Progenitor cell of endocrine pancreas (in vitro differentiated cells): ENCODE measurements at regions not wholly inside any gene's neighbourhood (a gene's known extent, or its start where the extent isn't known, plus 50 kb on each side); places are given as distances from the start of the nearest gene placed in this dataset.

Experiments used
- DNase-seq: peaks from one replicate; pipeline ENCODE4 v3.0.0; 2021; ENCODE audit warnings: low spot score; ENCODE audit not compliant: unreplicated experiment
- H3K27ac Mint-ChIP-seq: 2 replicates; pipeline ENCODE4 v1.8.0; 2021; ENCODE audit warnings: mild to moderate bottlenecking, moderate library complexity, mixed read lengths
- H3K27me3 Mint-ChIP-seq: 2 replicates; pipeline ENCODE4 v1.8.0; 2021; ENCODE audit warnings: mixed read lengths
- H3K36me3 Mint-ChIP-seq: 2 replicates; pipeline ENCODE4 v1.8.0; 2022; ENCODE audit warnings: mixed read lengths; ENCODE audit not compliant: insufficient read depth
- H3K4me1 Mint-ChIP-seq: 2 replicates; pipeline ENCODE4 v1.8.0; 2021; ENCODE audit warnings: low read depth, mixed read lengths
- H3K4me3 Mint-ChIP-seq: 2 replicates; pipeline ENCODE4 v1.8.0; 2021; ENCODE audit warnings: low read depth, mild to moderate bottlenecking, moderate library complexity, mixed read lengths
- H3K9me3 Mint-ChIP-seq: 2 replicates; pipeline ENCODE4 v1.8.0; 2021; ENCODE audit warnings: low read depth, mixed read lengths
- TF ChIP-seq, protein P1 (sequence below): fragments of 200-600 bp; sonication (generic); IDR thresholded peaks from one replicate; pipeline ENCODE4 v1.5.0; 2021; ENCODE audit warnings: antibody characterized with exemption, mild to moderate bottlenecking; ENCODE audit not compliant: unreplicated experiment

GRCh38 chr2:76316691-76317090 is 606.0 kb upstream of the GCFC2 start:
- Mint-ChIP-seq H3K27me3 (no peaks in the 10 kb centered on the region), H3K4me1 (peaks cover 12% of the 10 kb centered on the region), H3K4me3 (no peak overlapping the region), H3K9me3 (peaks cover 4% of the 10 kb centered on the region), H3K36me3 (no peaks in the 10 kb centered on the region), H3K27ac (no peak overlapping the region)
- no peak for DNase-seq
- TF ChIP-seq, protein P1, sequence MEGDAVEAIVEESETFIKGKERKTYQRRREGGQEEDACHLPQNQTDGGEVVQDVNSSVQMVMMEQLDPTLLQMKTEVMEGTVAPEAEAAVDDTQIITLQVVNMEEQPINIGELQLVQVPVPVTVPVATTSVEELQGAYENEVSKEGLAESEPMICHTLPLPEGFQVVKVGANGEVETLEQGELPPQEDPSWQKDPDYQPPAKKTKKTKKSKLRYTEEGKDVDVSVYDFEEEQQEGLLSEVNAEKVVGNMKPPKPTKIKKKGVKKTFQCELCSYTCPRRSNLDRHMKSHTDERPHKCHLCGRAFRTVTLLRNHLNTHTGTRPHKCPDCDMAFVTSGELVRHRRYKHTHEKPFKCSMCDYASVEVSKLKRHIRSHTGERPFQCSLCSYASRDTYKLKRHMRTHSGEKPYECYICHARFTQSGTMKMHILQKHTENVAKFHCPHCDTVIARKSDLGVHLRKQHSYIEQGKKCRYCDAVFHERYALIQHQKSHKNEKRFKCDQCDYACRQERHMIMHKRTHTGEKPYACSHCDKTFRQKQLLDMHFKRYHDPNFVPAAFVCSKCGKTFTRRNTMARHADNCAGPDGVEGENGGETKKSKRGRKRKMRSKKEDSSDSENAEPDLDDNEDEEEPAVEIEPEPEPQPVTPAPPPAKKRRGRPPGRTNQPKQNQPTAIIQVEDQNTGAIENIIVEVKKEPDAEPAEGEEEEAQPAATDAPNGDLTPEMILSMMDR = no peak

DNA sequence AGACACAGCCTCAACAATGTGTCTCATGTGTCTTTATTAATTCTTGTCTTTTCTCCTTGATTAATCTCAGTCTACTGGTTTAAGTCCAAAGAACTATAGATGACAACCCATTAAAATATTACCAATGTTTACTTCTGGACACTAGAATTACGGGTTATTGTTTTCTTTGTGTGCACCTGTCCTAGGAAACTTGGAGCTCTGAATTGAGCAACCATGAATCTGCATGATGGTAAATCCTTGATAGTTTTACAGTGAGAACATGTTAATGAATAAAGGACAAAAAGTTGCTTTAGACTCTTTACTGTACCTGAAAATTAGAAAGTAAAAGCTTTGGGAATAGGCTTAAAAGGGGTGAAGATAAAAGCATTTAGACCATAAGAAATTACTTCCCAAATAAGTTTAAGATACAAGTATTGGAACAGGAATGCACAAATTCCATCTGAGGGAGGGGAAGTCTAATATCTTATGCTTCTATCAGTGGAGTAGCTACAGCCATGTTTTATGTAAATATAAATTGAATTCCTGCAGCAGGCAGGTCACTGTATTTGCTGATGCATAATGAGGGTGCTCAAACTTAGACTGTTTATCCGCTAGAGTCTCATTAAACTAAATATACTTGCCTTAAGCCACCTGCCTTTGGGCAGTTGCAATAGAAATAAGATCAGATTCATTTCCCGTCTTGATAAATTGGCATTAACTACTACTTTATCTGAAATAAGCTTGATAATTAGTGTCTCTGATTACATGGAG is 603.7 kb upstream of the GCFC2 start:
- no peaks in the 10 kb centered on the region for H3K36me3 Mint-ChIP-seq
- no peak overlapping the region for H3K27ac Mint-ChIP-seq
- DNase-seq = no peak

DNA sequence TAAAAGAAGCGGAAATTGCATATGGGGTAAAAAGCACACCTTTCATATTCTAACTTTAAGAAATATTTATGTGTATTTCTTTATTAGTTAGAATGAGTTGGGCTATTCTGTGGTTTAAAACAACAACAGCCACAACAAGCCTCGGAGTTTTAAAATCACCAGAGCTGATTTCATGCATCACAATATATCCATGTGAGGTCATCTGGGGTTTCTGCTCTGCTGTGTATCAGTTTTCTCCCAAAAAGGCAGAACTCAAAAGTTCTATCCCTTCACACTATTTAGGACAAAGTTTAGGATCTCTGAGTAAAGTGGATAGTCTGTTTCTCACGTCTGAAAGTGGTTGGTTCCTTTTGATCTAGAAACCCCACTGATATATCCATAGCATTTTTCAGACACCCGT is 601.5 kb upstream of the GCFC2 start:
- Mint-ChIP-seq H3K9me3 (peaks cover 3% of the 10 kb centered on the region), H3K4me3 (no peak overlapping the region), H3K36me3 (no peaks in the 10 kb centered on the region), H3K27ac (no peak overlapping the region), H3K27me3 (no peaks in the 10 kb centered on the region), H3K4me1 (peaks cover 18% of the 10 kb centered on the region)
- DNase-seq = no peak
- TF ChIP-seq, protein P1 = no peak

More for the DNA sequence above, 603.7 kb upstream of the GCFC2 start:
- H3K9me3 Mint-ChIP-seq = peaks cover 3% of the 10 kb centered on the region
- TF ChIP-seq, protein P1 = no peak
- peaks cover 18% of the 10 kb centered on the region for H3K4me1 Mint-ChIP-seq
- H3K4me3 Mint-ChIP-seq = no peak overlapping the region
- no peaks in the 10 kb centered on the region for H3K27me3 Mint-ChIP-seq

- DNase-seq = no peak
- Mint-ChIP-seq H3K27me3 (no peaks in the 10 kb centered on the region), H3K4me1 (peaks cover 16% of the 10 kb centered on the region), H3K4me3 (no peak overlapping the region), H3K9me3 (peaks cover 3% of the 10 kb centered on the region), H3K27ac (no peak overlapping the region), H3K36me3 (no peaks in the 10 kb centered on the region)
- TF ChIP-seq, protein P1 = no peak
Measured at GRCh38 chr2:76311728-76312127, 601.0 kb upstream of the GCFC2 start.

DNA sequence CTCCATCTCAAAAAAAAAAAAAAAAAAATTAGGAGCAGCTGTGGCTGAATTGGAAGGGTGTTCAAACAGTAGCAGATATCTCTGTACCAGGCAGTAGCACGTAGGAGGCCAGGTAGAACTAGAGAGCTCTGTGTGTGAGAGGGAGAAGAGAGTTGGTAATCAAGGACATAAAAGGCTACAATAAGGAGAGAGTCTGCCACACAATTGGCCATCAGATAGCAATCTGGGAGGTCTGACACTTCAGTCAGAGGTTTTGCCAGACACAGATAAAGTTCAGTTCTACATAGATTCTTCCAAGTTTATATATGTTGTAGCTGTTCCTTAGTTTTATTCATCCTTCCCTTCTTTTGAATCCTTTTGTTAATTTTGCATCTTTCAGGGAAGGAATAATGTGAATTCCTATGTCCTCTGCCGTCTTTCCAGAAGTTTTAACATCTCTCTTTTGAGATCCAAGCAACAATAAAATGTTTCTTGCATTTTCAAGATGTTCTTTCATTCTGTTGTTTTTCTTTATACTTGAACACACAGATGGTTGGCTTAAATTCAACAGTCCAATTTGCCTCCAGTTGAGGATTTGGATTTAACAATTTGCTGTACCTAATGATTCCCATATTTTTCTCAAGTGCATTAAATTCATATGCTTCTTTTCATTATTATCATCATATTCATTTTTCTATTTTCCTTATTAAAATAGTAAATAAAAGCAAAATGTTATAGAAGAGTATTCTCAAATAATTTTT is 600.3 kb upstream of the GCFC2 start:
- peaks cover 15% of the 10 kb centered on the region for H3K4me1 Mint-ChIP-seq
- H3K27ac Mint-ChIP-seq = no peak overlapping the region
- no peak overlapping the region for H3K4me3 Mint-ChIP-seq
- no peaks in the 10 kb centered on the region for H3K27me3 Mint-ChIP-seq
- H3K9me3 Mint-ChIP-seq = peaks cover 3% of the 10 kb centered on the region
- TF ChIP-seq, protein P1 = no peak
- no peak for DNase-seq
- H3K36me3 Mint-ChIP-seq = no peaks in the 10 kb centered on the region
